Endothelial cell of umbilical vein (primary cell): ENCODE measurements at regions not wholly inside any gene's neighbourhood (a gene's known extent, or its start where the extent isn't known, plus 50 kb on each side); places are given as distances from the start of the nearest gene placed in this dataset.

Source experiments
- BruUV-seq: library from RNA; stranded (reverse); fragments of 400-500 nt; replicated peaks from 2 replicates; lab custom pipeline; 2021; lab: Mats Ljungman, UMichigan
- CTCF ChIA-PET: fragments of 300-600, 350-600 bp; sonication (Branson Sonifier 250); formaldehyde crosslinking; loops from one replicate; lab custom pipeline; 2021; ENCODE audit warnings: antibody characterized with exemption, inconsistent platforms; lab: Charles Lee
- POLR2A ChIA-PET: fragments of 300-600, 350-600 bp; sonication (Branson Sonifier 250); formaldehyde crosslinking; loops from one replicate; lab custom pipeline; 2021; ENCODE audit warnings: antibody characterized with exemption, inconsistent platforms; lab: Charles Lee
- DNase-seq: peaks from one replicate; pipeline ENCODE4 v3.0.0-alpha.2; 2011; ENCODE audit warnings: low read depth, low spot score
- FAIRE-seq: peaks from 2 replicates; lab custom pipeline; 2011; peaks lifted over from hg19 to GRCh38; lab: Jason Lieb, UNC
- H2AFZ ChIP-seq: 2 replicates; pipeline ENCODE4 v1.6.0; 2012; ENCODE audit warnings: low read depth, low read length, control low read depth, inconsistent platforms
- H3K27ac ChIP-seq: 2 replicates; pipeline ENCODE4 v1.5.1; 2011; ENCODE audit warnings: low read depth, mild to moderate bottlenecking, control low read depth, low read length, moderate library complexity; ENCODE audit not compliant: insufficient read depth
- H3K27me3 ChIP-seq, 2 experiments: 2 replicates each; pipeline versions ENCODE4 v1.6.0 to v1.6.1; 2011; ENCODE audit warnings: low read length in 2 of 2, mixed read lengths in 1 of 2; ENCODE audit not compliant: control insufficient read depth in 2 of 2, insufficient read depth in 2 of 2
- H3K36me3 ChIP-seq, 2 experiments: 2 replicates in 1 of 2; 3 replicates in 1 of 2; pipeline ENCODE4 v1.5.1; 2011; ENCODE audit warnings: low read length in 2 of 2, mild to moderate bottlenecking in 1 of 2, moderate library complexity in 1 of 2; ENCODE audit not compliant: control insufficient read depth in 2 of 2, insufficient read depth in 2 of 2; ENCODE audit errors: extremely low read depth in 1 of 2
- H3K4me1 ChIP-seq: 3 replicates; pipeline ENCODE4 v1.5.1; 2011; ENCODE audit warnings: mild to moderate bottlenecking, low read length; ENCODE audit not compliant: control insufficient read depth, insufficient read depth; ENCODE audit errors: extremely low read depth
- H3K4me2 ChIP-seq: 2 replicates; pipeline ENCODE4 v1.6.1; 2011; ENCODE audit warnings: low read length, control low read depth, mixed read lengths; ENCODE audit not compliant: insufficient read depth
- H3K4me3 ChIP-seq, 3 experiments: fragments of 200-600 bp in 1 of 3; sonication (generic), shearing (Covaris generic) in 1 of 3; replicated peaks in 1 of 3; 2 replicates each; pipeline ENCODE4 v1.5.1; 2011 to 2016; ENCODE audit warnings: control low read depth in 3 of 3, low read length in 3 of 3, mild to moderate bottlenecking in 2 of 3, inconsistent platforms in 1 of 3, low read depth in 1 of 3, moderate library complexity in 1 of 3; ENCODE audit not compliant: insufficient read depth in 1 of 3
- H3K79me2 ChIP-seq: 2 replicates; pipeline ENCODE4 v1.6.0; 2012; ENCODE audit warnings: low read length, inconsistent platforms; ENCODE audit not compliant: control insufficient read depth, insufficient read depth
- H3K9ac ChIP-seq: replicated peaks from 2 replicates; pipeline ENCODE3; 2011; ENCODE audit warnings: low read length, control low read depth; ENCODE audit not compliant: insufficient read depth; ENCODE audit errors: extremely low read depth
- H3K9me1 ChIP-seq: replicated peaks from 3 replicates; pipeline ENCODE4 v1.6.0; 2011; ENCODE audit warnings: mild to moderate bottlenecking, low read length; ENCODE audit not compliant: control insufficient read depth, insufficient read depth; ENCODE audit errors: extremely low read depth
- H3K9me3 ChIP-seq: replicated peaks from 2 replicates; pipeline ENCODE4 v1.5.1; 2012; ENCODE audit warnings: low read length, inconsistent platforms; ENCODE audit not compliant: control insufficient read depth, insufficient read depth
- H4K20me1 ChIP-seq: replicated peaks from 2 replicates; pipeline ENCODE3; 2011; ENCODE audit warnings: mild to moderate bottlenecking, low read length; ENCODE audit not compliant: control insufficient read depth, insufficient read depth; ENCODE audit errors: extremely low read depth
- EZH2 ChIP-seq: IDR thresholded peaks from 2 replicates; pipeline ENCODE4 v1.6.1; 2012; ENCODE audit warnings: borderline replicate concordance, low read depth, mild to moderate bottlenecking, moderate library complexity, low read length, inconsistent platforms; ENCODE audit not compliant: severe bottlenecking
- FOS ChIP-seq: IDR thresholded peaks from 2 replicates; pipeline ENCODE4 v1.6.1; 2011; ENCODE audit warnings: mild to moderate bottlenecking, low read length, moderate library complexity, borderline replicate concordance; ENCODE audit not compliant: insufficient read depth
- GATA2 ChIP-seq: IDR thresholded peaks from 2 replicates; pipeline ENCODE4 v1.7.0; 2011; ENCODE audit warnings: low read depth, mild to moderate bottlenecking, moderate library complexity, mixed read lengths, low read length; ENCODE audit not compliant: insufficient read length, insufficient read depth
- JUN ChIP-seq: IDR thresholded peaks from 2 replicates; pipeline ENCODE4 v1.6.1; 2011; ENCODE audit warnings: borderline replicate concordance, low read depth; ENCODE audit not compliant: insufficient read length, insufficient read depth
- MAX ChIP-seq: IDR thresholded peaks from 2 replicates; pipeline ENCODE4 v1.6.1; 2011; ENCODE audit not compliant: insufficient read depth, insufficient read length
- MYC ChIP-seq: IDR thresholded peaks from one replicate; pipeline ENCODE4 v1.6.1; 2011; ENCODE audit warnings: mild to moderate bottlenecking, low read depth, low read length
- POLR2A ChIP-seq: IDR thresholded peaks from 2 replicates; pipeline ENCODE4 v1.6.1; 2012; ENCODE audit warnings: low read depth, mild to moderate bottlenecking, control low read depth, low read length
- POLR2AphosphoS5 ChIP-seq: IDR thresholded peaks from 2 replicates; pipeline ENCODE4 v1.6.1; 2012; ENCODE audit warnings: low read depth, mild to moderate bottlenecking, control low read depth, low read length, moderate library complexity; ENCODE audit not compliant: insufficient read depth
- dilution Hi-C: fragments of 300-500 bp; cut with MboI; formaldehyde crosslinking; loops from one replicate; pipeline ENCODE4 v1.15.0; 2019; ENCODE audit warnings: low sequenced_read_pairs; ENCODE audit not compliant: extremely low pct_ligation_motif_present
- intact Hi-C: fragments of 100-400 bp; cut with micrococcal nuclease; formaldehyde crosslinking; loops from one replicate; pipeline ENCODE4 v1.10.0; 2022
- TF ChIP-seq, protein P1 (sequence below), 2 donors: IDR thresholded peaks; 1 replicate in 1 of 2; 2 replicates in 1 of 2; pipeline ENCODE4 v1.5.1; 2011; ENCODE audit warnings: low read length in 2 of 2, mild to moderate bottlenecking in 2 of 2, moderate library complexity in 2 of 2, control low read depth in 1 of 2, inconsistent platforms in 1 of 2, low read depth in 1 of 2; ENCODE audit not compliant: insufficient read depth in 1 of 2; ENCODE audit errors: extremely low read depth in 1 of 2

GRCh38 chr20:56805966-56806365 lies 176.9 kb downstream of the TFAP2C start:
- H3K4me2 ChIP-seq, result no peak overlapping the region
- H3K79me2 ChIP-seq, result no peaks in the 10 kb centered on the region
- ChIA-PET CTCF (no interaction called here), POLR2A (no interaction called here)
- dilution Hi-C loops, result no loop called here
- FAIRE-seq, result no peak
- no peak overlapping the region for H3K4me3 ChIP-seq
- H4K20me1 ChIP-seq, result no peaks in the 10 kb centered on the region
- no TSS peak for BruUV-seq
- no peak overlapping the region for H3K27ac ChIP-seq
- DNase-seq, result no peak
- intact Hi-C loops, result no loop called here
- H3K9me3 ChIP-seq, result no peaks in the 10 kb centered on the region
- H3K27me3 ChIP-seq, result no peaks in the 10 kb centered on the region
- H3K36me3 ChIP-seq, result no peaks in the 10 kb centered on the region
- H3K4me1 ChIP-seq, result no peaks in the 10 kb centered on the region
- H3K9ac ChIP-seq, result no peak overlapping the region
- no peak overlapping the region for H2AFZ ChIP-seq
- TF ChIP-seq JUN, result no peak
- TF ChIP-seq FOS, result no peak
- TF ChIP-seq GATA2, result no peak
- TF ChIP-seq, protein P1, sequence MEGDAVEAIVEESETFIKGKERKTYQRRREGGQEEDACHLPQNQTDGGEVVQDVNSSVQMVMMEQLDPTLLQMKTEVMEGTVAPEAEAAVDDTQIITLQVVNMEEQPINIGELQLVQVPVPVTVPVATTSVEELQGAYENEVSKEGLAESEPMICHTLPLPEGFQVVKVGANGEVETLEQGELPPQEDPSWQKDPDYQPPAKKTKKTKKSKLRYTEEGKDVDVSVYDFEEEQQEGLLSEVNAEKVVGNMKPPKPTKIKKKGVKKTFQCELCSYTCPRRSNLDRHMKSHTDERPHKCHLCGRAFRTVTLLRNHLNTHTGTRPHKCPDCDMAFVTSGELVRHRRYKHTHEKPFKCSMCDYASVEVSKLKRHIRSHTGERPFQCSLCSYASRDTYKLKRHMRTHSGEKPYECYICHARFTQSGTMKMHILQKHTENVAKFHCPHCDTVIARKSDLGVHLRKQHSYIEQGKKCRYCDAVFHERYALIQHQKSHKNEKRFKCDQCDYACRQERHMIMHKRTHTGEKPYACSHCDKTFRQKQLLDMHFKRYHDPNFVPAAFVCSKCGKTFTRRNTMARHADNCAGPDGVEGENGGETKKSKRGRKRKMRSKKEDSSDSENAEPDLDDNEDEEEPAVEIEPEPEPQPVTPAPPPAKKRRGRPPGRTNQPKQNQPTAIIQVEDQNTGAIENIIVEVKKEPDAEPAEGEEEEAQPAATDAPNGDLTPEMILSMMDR (IDR thresholded peaks at IDR 0.05; ENCODE audit: extremely low read depth in 1 of 2, insufficient read depth in 1 of 2, low read depth in 1 of 2, low read length in 2 of 2), result no peak
- no peak for TF ChIP-seq POLR2A
- no peaks in the 10 kb centered on the region for H3K9me1 ChIP-seq

DNA sequence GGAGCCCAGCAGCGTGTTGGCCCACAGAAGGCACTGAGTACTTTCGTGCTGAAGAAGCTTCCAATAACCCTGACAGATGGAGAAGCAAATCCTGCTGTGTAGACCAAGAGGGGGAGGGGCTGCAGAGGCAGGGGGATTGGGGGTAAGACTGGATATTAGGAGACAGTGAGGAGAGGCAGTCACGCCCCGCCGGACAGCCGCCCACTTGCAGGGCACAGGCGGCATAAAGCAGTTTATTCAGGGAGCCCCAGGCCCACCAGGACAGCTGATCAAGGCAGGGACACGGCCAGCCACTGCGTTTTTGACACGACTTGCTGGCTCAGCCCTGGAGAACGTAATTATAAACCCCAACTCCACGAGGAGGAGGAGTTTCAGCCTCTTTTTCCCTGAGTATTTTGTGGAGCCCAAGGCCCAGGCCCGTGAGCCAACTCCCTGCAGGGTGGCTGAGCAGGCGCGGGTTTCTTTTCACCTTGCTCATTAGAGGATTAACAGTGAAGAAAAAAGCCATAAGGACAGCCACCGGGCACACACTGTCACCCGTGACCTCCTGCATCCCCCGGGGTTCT lies 177.9 kb downstream of the TFAP2C start:
- intact Hi-C loops (no loop called here), dilution Hi-C loops (no loop called here)
- FAIRE-seq (no peak), DNase-seq (no peak)
- Histone ChIP-seq H3K9me1 (no peaks in the 10 kb centered on the region), H3K36me3 (no peaks in the 10 kb centered on the region), H3K27ac (no peak overlapping the region), H3K27me3 (no peaks in the 10 kb centered on the region), H3K4me1 (no peaks in the 10 kb centered on the region), H3K4me2 (no peak overlapping the region), H3K4me3 (no peak overlapping the region), H4K20me1 (no peaks in the 10 kb centered on the region), H3K9ac (no peak overlapping the region), H2AFZ (no peak overlapping the region), H3K9me3 (no peaks in the 10 kb centered on the region), H3K79me2 (no peaks in the 10 kb centered on the region)
- ChIA-PET POLR2A (no interaction called here), CTCF (no interaction called here)
- TF ChIP-seq POLR2AphosphoS5 (no peak), FOS (no peak), JUN (no peak), MAX (no peak), EZH2 (no peak), MYC (no peak), POLR2A (no peak), GATA2 (no peak)
- TF ChIP-seq, protein P1 (IDR thresholded peaks at IDR 0.05; ENCODE audit: extremely low read depth in 1 of 2, insufficient read depth in 1 of 2, low read depth in 1 of 2, low read length in 2 of 2), result no peak
- no TSS peak for BruUV-seq
